IMR-90 (cell line): ENCODE measurements at regions not wholly inside any gene's neighbourhood (a gene's known extent, or its start where the extent isn't known, plus 50 kb on each side); places are given as distances from the start of the nearest gene placed in this dataset.

Source experiments
- BHLHE40 ChIP-seq: fragments of 150-350 bp; IDR thresholded peaks from 2 replicates; pipeline ENCODE4 v1.6.1; 2016; ENCODE audit warnings: mild to moderate bottlenecking, low read depth, low read length
- CEBPB ChIP-seq: IDR thresholded peaks from 2 replicates; pipeline ENCODE4 v1.6.1; 2012; ENCODE audit warnings: low read depth, low read length, improper control_type of control experiment
- CTCF ChIP-seq: conservative IDR thresholded peaks from 2 replicates; pipeline ENCODE4 v1.5.1; 2012; ENCODE audit warnings: mild to moderate bottlenecking, low read depth, low read length, improper control_type of control experiment
- MAZ ChIP-seq: IDR thresholded peaks from 2 replicates; pipeline ENCODE4 v1.6.1; 2012; ENCODE audit warnings: low read depth, mild to moderate bottlenecking, low read length, improper control_type of control experiment, moderate library complexity, borderline replicate concordance
- NFE2L2 ChIP-seq: fragments of 150-350 bp; IDR thresholded peaks from 2 replicates; pipeline ENCODE4 v1.6.1; 2016; ENCODE audit warnings: low read depth, mild to moderate bottlenecking, low read length
- POLR2A ChIP-seq: IDR thresholded peaks from 2 replicates; pipeline ENCODE4 v1.6.1; 2012; ENCODE audit warnings: mild to moderate bottlenecking, low read depth, low read length
- RAD21 ChIP-seq: IDR thresholded peaks from 2 replicates; pipeline ENCODE4 v1.6.1; 2012; ENCODE audit warnings: low read length, improper control_type of control experiment
- SMC3 ChIP-seq: fragments of 150-350 bp; IDR thresholded peaks from 2 replicates; pipeline ENCODE4 v1.6.1; 2016; ENCODE audit warnings: low read depth, mild to moderate bottlenecking, antibody characterized with exemption, low read length, moderate library complexity
- TF ChIP-seq, protein P1 (sequence below): fragments of 150-350 bp; IDR thresholded peaks from 2 replicates; pipeline ENCODE4 v1.6.1; 2016; ENCODE audit warnings: low read depth, mild to moderate bottlenecking, low read length, moderate library complexity, borderline replicate concordance
- TF ChIP-seq, protein P2 (sequence below): fragments of 150-350 bp; IDR thresholded peaks from 2 replicates; pipeline ENCODE4 v1.6.1; 2017; ENCODE audit warnings: mild to moderate bottlenecking, antibody characterized with exemption, low read length, low read depth

GRCh38 chr3:55202326-55202725 lies 274.5 kb upstream of the LRTM1 start:
- no peak for TF ChIP-seq CTCF
- TF ChIP-seq BHLHE40 = no peak
- TF ChIP-seq POLR2A = no peak
- no peak for TF ChIP-seq MAZ
- TF ChIP-seq CEBPB = peak; percentile 83
- 0 out of 2 replicates have a peak, but pooled peaks have one; percentile 3 for TF ChIP-seq SMC3
- TF ChIP-seq NFE2L2 = no peak
- TF ChIP-seq, protein P1, sequence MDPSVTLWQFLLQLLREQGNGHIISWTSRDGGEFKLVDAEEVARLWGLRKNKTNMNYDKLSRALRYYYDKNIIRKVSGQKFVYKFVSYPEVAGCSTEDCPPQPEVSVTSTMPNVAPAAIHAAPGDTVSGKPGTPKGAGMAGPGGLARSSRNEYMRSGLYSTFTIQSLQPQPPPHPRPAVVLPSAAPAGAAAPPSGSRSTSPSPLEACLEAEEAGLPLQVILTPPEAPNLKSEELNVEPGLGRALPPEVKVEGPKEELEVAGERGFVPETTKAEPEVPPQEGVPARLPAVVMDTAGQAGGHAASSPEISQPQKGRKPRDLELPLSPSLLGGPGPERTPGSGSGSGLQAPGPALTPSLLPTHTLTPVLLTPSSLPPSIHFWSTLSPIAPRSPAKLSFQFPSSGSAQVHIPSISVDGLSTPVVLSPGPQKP = no peak
- TF ChIP-seq, protein P2, sequence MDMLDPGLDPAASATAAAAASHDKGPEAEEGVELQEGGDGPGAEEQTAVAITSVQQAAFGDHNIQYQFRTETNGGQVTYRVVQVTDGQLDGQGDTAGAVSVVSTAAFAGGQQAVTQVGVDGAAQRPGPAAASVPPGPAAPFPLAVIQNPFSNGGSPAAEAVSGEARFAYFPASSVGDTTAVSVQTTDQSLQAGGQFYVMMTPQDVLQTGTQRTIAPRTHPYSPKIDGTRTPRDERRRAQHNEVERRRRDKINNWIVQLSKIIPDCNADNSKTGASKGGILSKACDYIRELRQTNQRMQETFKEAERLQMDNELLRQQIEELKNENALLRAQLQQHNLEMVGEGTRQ = no peak
- TF ChIP-seq RAD21 = peak; percentile 8; the same call in 1 of the 2 replicates
